ENCODE measurements at regions not wholly inside any gene's neighbourhood (a gene's known extent, or its start where the extent isn't known, plus 50 kb on each side); places are given as distances from the start of the nearest gene placed in this dataset.

- DNase-seq (ENCODE audit: low read depth in 1 of 2, low spot score in 1 of 2), result no peak
Measured at GRCh38 chr1:5479876-5480646, 512.2 kb downstream of the NPHP4 start.

GRCh38 chr1:5478961-5479360 is 513.3 kb downstream of the NPHP4 start:
- DNase-seq (ENCODE audit: low read depth in 1 of 2, low spot score in 1 of 2), result no peak

DNA sequence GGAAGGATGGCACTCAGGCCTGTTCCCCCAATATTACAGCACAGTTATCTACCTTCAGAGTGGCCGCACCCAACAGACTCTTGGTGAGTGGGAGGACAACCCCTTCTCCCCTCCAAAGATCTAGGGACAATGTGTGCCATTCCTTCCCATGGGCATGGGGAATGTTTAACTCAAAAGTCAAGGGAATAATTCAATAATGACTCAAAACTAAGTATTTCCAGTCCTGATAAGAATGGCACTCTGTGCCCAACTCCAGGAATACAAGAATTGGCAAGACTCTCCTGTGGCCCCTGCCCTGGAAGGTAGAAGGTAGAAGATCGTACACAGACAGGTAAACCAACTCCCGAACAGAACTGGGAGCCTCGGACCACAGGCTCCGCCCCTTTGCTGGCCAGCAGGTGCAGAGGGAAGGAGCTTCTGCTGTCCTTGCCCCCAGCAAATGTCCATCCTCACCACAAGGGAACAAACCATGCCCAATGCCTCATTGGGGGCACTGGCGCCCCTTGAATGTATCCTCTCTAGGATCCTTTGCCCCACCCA is 514.0 kb downstream of the NPHP4 start:
- no peak for DNase-seq (ENCODE audit: low read depth in 1 of 2, low spot score in 1 of 2)

DNA sequence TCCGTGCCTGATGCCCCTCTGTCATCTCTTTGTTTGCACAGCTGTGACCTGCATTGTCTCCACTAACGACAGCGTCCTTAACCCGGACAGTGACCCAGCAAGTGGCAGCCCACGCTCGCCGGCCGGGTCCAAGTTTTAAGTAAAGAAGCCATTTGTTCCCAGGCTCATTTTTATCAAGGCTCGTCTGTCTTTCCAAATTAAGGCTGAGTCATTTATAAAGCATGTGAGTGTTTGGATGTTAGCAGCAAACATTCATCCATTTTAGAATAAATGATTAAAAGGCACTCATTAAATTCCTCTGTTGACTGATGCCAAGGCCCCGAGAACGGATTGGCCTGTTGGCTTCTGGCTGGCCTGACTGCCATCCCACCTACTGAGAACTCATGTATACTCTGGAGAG is 514.5 kb downstream of the NPHP4 start:
- DNase-seq (ENCODE audit: low read depth in 1 of 2, low spot score in 1 of 2), result no peak

DNA sequence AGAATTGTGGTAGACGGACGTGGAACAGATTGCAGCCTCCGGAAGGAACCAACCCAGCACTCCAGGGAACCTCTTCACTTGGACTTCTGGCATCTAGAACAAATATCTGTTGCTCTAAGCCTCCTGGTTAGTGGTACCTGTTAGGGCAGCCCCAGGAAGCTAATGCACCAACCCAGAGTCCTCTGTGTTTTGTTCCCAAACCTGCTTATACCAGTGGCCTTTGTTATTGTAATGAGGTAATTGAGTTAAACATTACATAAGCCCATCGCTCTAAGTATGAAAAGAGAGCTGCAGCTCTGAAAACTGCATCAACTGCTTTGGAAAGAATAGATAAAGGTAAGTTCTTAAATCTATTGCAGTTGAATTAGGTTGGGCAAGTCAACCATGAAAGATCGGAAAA is 516.7 kb downstream of the NPHP4 start:
- DNase-seq (ENCODE audit: low read depth in 1 of 2, low spot score in 1 of 2), result no peak

GRCh38 chr1:5473268-5473667 is 519.0 kb downstream of the NPHP4 start:
- DNase-seq (ENCODE audit: low read depth in 1 of 2, low spot score in 1 of 2), result no peak

DNA sequence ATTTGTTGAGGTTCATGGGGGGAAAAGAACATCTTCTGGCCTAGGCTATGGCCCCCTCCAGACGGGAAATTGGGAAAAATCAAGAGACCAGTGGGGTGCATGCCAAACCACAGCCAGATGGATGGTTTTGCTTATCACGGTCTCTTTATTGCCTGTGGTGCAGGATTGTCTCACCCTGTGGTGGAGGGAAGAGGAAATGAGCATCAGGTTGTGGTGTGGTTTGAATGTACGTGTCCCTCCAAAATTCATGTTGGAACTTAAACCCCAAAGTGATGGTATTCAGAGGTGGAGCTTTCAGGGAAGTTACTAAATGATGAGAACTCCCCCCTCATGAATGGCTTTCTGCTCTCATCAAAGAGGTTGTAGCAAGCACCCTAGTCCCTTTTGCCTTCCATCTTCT is 525.7 kb downstream of the NPHP4 start:
- no peak for DNase-seq (ENCODE audit: low read depth in 1 of 2, low spot score in 1 of 2)

DNA sequence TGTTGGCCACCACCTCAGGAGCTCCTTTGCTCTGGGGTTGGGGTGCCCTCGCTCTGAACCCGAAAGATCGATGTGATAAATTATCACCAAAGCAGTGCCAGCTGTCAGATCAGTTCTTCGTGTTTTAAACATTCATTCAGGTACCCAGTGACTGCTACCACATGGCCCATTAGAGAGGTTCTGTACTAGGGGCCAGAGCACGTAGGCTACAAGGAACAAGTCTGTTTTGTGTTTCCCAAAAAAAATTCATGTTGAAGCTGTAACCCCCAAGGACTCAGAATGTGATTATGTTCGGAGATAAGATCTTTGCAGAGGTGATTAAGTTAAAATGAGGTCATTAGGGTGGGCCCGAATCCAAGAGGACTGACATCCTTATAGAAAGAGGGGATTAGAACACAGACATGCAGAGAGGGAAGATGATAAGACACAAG is 526.9 kb downstream of the NPHP4 start:
- no peak for DNase-seq (ENCODE audit: low read depth in 1 of 2, low spot score in 1 of 2)

DNA sequence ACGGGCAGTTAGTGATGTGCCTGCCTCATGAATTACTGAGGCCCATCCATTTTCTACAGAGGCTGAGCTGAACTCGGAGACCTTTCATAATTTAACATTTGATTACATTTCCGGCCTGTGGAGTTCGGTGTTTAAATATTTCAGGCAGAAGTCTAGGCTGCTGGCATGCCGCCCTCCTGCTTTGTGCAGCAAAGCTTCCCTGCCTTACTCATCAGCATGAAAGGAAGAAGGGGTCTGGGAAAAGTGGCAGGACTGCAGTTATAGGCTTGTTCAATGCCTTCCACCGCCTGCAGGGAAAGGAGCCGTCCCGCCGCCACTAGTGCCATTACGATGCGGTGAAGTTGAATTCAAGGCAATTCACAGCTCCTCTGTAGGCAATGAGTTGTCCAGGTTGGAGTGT is 527.9 kb downstream of the NPHP4 start:
- DNase-seq (ENCODE audit: low read depth in 1 of 2, low spot score in 1 of 2), result no peak

GRCh38 chr1:5460974-5461373 is 531.3 kb downstream of the NPHP4 start:
- no peak for DNase-seq (ENCODE audit: low read depth in 1 of 2, low spot score in 1 of 2)

GRCh38 chr1:5459839-5460610 is 532.2 kb downstream of the NPHP4 start:
- DNase-seq (ENCODE audit: low read depth in 1 of 2, low spot score in 1 of 2), result no peak

- no peak for DNase-seq (ENCODE audit: low read depth in 1 of 2, low spot score in 1 of 2)
Measured at GRCh38 chr1:5458248-5458647, 534.0 kb downstream of the NPHP4 start.

GRCh38 chr1:5456090-5456811 is 536.0 kb downstream of the NPHP4 start:
- no peak for DNase-seq (ENCODE audit: low read depth in 1 of 2, low spot score in 1 of 2)

DNA sequence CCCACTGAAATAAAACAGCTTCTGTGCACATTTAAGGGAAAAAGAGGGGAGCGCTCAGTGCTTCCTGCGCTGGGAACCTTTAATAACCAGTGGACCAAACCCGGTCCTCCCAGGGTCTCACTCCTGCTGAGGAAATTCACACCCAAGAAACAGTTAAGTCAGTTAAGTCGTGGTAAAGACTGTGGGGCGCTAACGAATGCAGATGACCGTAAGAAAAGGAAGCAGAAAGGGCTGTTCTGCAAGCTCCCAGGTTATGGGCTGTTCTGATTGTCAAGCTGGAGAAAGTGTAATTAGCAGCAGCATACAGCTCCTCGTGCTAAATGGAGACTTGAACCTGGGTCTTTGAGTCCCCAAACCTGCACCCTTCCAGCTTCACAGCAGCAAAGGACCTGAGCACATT is 536.6 kb downstream of the NPHP4 start:
- DNase-seq (ENCODE audit: low read depth in 1 of 2, low spot score in 1 of 2), result no peak

DNA sequence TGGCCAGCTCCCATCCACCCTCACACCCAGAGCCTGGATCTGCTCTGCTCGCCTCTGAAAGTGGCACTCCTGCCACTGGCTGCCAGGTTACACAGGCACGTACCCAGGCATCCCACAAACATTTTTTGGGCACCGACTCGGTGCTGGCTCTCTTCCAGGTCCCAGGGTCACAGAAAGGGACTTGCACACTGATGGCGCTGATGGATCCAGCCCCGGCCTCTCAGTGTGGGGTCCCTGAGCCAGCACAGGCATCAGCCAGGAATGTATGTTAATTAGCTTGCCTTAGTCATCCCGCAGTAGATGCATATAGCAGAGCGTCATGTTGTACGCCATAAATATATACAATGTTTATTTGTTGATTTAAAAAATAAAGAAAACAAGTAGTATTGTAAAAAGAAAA is 537.2 kb downstream of the NPHP4 start:
- no peak for DNase-seq (ENCODE audit: low read depth in 1 of 2, low spot score in 1 of 2)

DNA sequence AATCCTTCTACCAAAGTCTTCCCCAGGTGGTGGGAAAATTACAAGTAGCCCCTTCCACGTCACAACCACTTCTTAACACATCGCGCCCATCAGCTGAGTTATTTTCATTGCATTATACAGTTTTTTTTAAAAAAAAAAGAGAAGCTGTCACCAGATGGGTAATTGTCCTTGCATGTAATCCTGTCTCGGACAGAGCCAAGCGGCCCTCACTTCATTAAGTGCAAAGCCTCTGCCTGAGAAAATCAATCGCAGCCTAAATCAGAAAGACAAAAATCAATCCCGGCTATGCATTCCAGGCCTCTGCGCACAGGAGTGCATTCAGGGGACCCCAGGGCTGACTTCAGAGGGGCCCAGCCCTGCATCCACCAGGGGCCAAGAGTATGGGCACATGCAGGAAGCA is 538.9 kb downstream of the NPHP4 start:
- no peak for DNase-seq (ENCODE audit: low read depth in 1 of 2, low spot score in 1 of 2)

DNA sequence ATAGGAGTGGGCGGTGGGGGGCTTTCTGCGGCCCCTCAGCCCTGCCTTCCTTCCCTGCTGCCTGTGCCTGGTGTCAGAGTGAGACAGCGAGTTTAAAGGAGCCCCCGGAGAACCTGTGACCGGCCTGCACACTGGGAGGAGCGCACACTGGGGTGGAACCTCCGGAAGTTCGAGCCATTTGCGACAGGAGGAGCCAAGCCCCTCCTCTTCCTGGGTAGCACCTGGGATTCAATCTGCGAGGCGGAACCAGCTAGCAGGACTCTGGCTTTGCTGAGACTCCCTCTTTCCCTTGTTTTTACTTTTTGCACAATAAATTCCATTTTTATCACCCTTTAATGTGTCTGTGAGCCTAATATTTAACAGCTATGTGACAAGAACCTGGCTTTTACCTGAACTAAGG is 540.6 kb downstream of the NPHP4 start:
- no peak for DNase-seq (ENCODE audit: low read depth in 1 of 2, low spot score in 1 of 2)

GRCh38 chr1:5448486-5448885 is 543.7 kb downstream of the NPHP4 start:
- no peak for DNase-seq (ENCODE audit: low read depth in 1 of 2, low spot score in 1 of 2)

DNA sequence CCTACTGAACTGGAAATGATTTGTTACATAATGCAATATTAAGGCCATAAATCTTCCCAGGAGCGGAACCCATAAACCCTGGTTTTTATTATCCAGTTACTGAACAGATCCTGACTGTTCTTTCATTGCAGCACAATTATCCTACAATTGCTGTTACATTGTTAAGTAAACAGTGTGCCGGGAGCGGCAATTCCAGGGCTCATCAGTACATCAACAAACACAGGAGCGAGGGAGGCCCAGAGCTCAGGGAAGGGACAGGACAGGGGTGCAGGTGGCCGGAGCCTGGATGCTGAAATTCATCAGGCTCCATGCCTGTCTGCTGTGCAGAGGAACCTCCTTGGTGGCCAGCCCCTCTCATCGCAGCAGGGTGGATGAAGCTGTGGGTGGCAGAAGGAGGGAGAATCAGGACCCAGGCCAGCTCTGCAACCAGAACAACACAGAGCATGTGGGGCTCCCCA is 544.7 kb downstream of the NPHP4 start:
- DNase-seq (ENCODE audit: low read depth in 1 of 2, low spot score in 1 of 2), result no peak

GRCh38 chr1:5444396-5444795 is 547.8 kb downstream of the NPHP4 start:
- no peak for DNase-seq (ENCODE audit: low read depth in 1 of 2, low spot score in 1 of 2)

DNA sequence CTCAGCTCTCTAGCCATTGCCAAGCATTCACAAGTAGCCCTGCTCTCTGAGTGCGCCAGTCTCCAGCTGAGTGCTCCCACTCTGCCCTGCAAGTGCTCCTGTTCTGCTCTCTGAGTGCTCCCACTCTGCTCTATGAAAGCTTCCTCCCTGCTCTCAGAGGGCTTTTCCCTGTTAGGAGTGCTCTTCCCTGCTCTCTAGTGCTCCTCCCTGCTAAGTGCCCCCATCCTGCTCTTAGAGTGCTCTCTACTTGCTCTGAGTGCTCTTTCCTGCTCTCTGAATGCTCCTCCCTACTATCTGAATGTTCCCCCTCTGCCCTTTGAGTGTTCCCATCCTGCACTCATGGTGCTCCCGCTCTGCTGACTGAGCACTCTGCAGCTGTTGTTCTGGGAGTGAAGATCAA is 555.4 kb downstream of the NPHP4 start:
- no peak for DNase-seq (ENCODE audit: low read depth in 1 of 2, low spot score in 1 of 2)

GRCh38 chr1:5435414-5435813 is 556.8 kb downstream of the NPHP4 start:
- DNase-seq (ENCODE audit: low read depth in 1 of 2, low spot score in 1 of 2), result no peak
